Adrenal gland (tissue), 9 donors: ENCODE measurements at regions not wholly inside any gene's neighbourhood (a gene's known extent, or its start where the extent isn't known, plus 50 kb on each side); places are given as distances from the start of the nearest gene placed in this dataset.
A peak's percentile ranks its signal among the peaks of the same experiment; 100 is the strongest.

ENCODE experiments used
- DNase-seq, 7 donors: peaks; one replicate each; pipeline ENCODE4 v3.0.0-alpha.2; 2019 to 2020
- H3K27ac ChIP-seq, 5 donors: fragments of 200-600 bp; sonication (generic) in 4 of 5; 1 replicate in 3 of 5; 2 replicates in 2 of 5; pipeline versions ENCODE4 v1.5.1 to v1.8.0; 2016 to 2020; ENCODE audit warnings: mild to moderate bottlenecking in 1 of 5
- H3K27me3 ChIP-seq: fragments of 200-600 bp; 2 replicates; pipeline ENCODE4 v1.8.0; 2021
- H3K36me3 ChIP-seq, 2 donors: fragments of 200-600 bp; replicated peaks in 1 of 2; 1 replicate in 1 of 2; 2 replicates in 1 of 2; pipeline versions ENCODE4 v1.5.1 to v1.8.0; 2018 to 2022
- H3K4me1 ChIP-seq, 2 donors: fragments of 200-600 bp; replicated peaks in 1 of 2; 1 replicate in 1 of 2; 2 replicates in 1 of 2; pipeline versions ENCODE4 v1.5.1 to v1.8.0; 2018 to 2021
- H3K4me3 ChIP-seq, 4 donors: fragments of 200-600 bp; sonication (generic) in 3 of 4; one replicate each; pipeline ENCODE4 v1.5.1; 2016 to 2018
- H3K9me3 ChIP-seq, 3 donors: fragments of 200-600 bp; sonication (generic) in 1 of 3; replicated peaks in 1 of 3; 1 replicate in 2 of 3; 2 replicates in 1 of 3; pipeline versions ENCODE4 v1.5.1 to v1.8.0; 2016 to 2021
- CTCF ChIP-seq, 6 experiments: fragments of 450-650 bp in 4 of 6; fragments of 200-600 bp in 2 of 6; sonication (generic) in 1 of 6; IDR thresholded peaks; 1 replicate in 5 of 6; 2 replicates in 1 of 6; pipeline versions ENCODE4 v1.5.1 to v1.8.0; 2016 to 2021; ENCODE audit warnings: antibody characterized with exemption in 6 of 6, mild to moderate bottlenecking in 2 of 6, moderate library complexity in 1 of 6
- POLR2A ChIP-seq, 2 donors: fragments of 450-650 bp; IDR thresholded peaks; one replicate each; pipeline ENCODE4 v1.6.1; 2017; ENCODE audit warnings: antibody characterized with exemption in 2 of 2, mild to moderate bottlenecking in 2 of 2, moderate library complexity in 1 of 2
- WGBS, 4 donors: extraction: QIAGEN DNeasy Blood & Tissue Kit in 2 of 4; methylation state at CpG; one replicate each; pipeline versions ENCODE4 v1.1.5 to v1.1.7; 2013 to 2017; 5-methylcytosine and 5-hydroxymethylcytosine counted together
- intact Hi-C, 2 donors: fragments of 100-400 bp; cut with DNase I; formaldehyde crosslinking; loops; one replicate each; pipeline versions ENCODE4 v1.14.1 to v1.15.0; 2022 to 2023
- donor health status: healthy with polysubstance abuse.
- donor health status: Bipolar disorder and iron deficiency.
- donor health status: DM: yes; HTN: yes; CAD: no.
- donor health status: DM: no; HTN: no; CAD: no.
- donor health status: DM: no; HTN: no; CAD: no.

DNA sequence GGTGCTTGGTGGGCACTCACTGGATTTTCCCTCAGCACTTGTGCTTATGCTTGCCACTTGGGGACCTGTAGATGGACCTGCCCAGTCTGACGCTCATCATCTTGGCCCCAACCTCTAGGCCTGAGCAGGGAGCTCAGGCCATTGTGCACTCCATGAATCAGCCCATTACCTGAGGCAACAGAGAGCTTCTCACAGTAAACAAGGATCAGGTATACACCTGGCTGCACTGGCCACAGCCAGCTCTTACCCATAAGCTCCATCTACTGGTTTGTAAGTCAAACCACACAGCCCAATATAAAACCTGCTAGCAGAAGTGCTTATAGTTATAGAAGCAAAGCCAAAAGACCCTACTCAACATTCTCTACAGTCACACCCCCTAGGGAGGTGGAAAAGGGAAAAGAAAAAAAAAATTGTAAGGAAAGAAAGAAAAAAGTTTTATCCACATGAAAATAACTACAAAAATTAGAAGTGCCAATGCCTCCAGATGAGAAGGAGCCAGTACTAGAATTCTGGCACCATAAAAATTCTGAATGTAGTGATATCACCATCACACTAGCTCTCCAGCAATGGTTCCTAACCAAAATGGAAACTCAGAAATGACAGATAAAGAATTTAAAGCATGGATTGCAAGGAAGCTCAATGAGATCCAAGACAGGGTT, 87.8 kb upstream of the CDH5 start:
- no peak overlapping the region for H3K4me3 ChIP-seq
- no peaks in the 10 kb centered on the region for H3K27me3 ChIP-seq
- intact Hi-C loops = loop anchor here in 1 of 2 donors (5.0 to 10.0 kb wide), 2 partner anchors 39 to 564 kb away; no protein-coding TSS in a partner anchor
- TF ChIP-seq CTCF (IDR thresholded peaks at IDR 0.05) (no peak), POLR2A (IDR thresholded peaks at IDR 0.05) (no peak)
- no peaks in the 10 kb centered on the region for H3K36me3 ChIP-seq
- no peak overlapping the region for H3K27ac ChIP-seq
- 78 to 100% (median 86%) methylated on average over 1 of the region's 1 CpG for WGBS, 4 donors
- peaks cover 0 to 5% (median 0%) of the 10 kb centered on the region in 3 donors for H3K9me3 ChIP-seq
- no peaks in the 10 kb centered on the region for H3K4me1 ChIP-seq
- DNase-seq = peak in 1 of 7 donors; percentile 15

DNA sequence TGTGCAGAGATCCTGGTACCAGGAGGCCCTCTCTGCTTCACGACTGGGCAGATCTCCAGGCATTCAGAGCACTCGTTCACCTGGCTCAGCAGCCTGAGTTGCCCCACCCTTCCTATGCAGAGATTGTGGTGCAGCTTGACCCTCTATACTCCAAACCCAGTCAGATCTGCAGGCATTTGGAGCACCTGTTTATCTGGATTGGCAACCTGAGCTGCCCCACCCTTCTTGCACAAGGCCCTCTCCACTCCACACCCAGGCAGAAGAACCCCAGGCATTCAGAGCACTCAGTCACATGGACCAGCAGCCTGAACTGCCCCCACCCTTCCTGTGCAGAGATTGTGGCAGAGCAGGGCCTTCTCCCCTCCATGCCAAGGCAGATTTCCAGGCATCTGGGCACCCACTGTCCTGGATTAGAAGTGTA, 88.4 kb upstream of the CDH5 start:
- no peaks in the 10 kb centered on the region for H3K36me3 ChIP-seq
- no peak overlapping the region for H3K4me3 ChIP-seq
- TF ChIP-seq POLR2A (IDR thresholded peaks at IDR 0.05) (no peak), CTCF (IDR thresholded peaks at IDR 0.05) (no peak)
- no peaks in the 10 kb centered on the region for H3K4me1 ChIP-seq
- WGBS, 4 donors = 73 to 85% (median 79%) methylated on average over 2 of the region's 2 CpGs
- no peak overlapping the region for H3K27ac ChIP-seq
- intact Hi-C loops = loop anchor here in 1 of 2 donors (5.0 to 10.0 kb wide), 2 partner anchors 39 to 563 kb away; no protein-coding TSS in a partner anchor
- H3K27me3 ChIP-seq = no peaks in the 10 kb centered on the region
- no peak for DNase-seq
- peaks cover 0 to 5% (median 0%) of the 10 kb centered on the region in 3 donors for H3K9me3 ChIP-seq

DNA sequence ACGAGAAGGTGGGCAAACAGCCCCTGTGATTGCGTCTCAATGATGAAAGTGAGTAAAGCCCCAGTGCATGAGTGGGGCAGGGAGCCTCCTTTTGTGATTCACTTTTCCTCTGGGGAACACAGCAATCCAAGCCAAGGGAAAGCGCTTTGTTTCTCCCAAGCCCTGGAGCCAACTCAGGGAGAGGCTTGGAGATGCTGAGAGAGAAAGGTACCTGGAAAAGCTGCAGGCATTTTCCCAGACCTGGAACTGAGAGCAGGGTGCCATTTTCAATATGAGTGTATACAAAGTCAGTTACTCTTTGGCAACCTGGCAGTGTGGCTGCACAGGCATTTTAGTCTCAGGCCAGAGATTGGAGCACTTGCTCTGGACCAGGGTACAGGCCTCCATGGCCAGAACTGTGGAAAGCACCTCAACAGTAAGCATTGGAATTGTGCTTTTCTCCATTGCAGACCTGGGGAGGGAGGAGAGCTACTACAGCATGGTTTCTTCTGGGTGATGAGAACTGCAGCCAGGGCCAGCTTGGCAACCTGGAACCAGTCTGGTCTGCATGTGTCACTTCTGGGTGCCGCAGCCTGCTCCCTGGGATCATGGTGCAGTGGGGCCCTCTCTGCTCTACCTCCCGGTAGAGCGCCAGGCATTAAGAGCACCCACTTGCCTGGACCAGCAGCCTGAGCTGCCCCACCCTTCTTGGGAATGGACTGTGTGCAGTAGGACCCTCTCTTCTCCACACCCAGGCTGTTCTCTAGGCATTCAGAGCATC, 89.0 kb upstream of the CDH5 start:
- DNase-seq = peak in 1 of 7 donors; percentile 25
- no peak overlapping the region for H3K4me3 ChIP-seq
- H3K27me3 ChIP-seq = no peaks in the 10 kb centered on the region
- no peak for TF ChIP-seq POLR2A (IDR thresholded peaks at IDR 0.05)
- no peak for TF ChIP-seq CTCF (IDR thresholded peaks at IDR 0.05)
- peaks cover 0 to 5% (median 0%) of the 10 kb centered on the region in 3 donors for H3K9me3 ChIP-seq
- no peaks in the 10 kb centered on the region for H3K4me1 ChIP-seq
- intact Hi-C loops = loop anchor here in 1 of 2 donors (5.0 to 10.0 kb wide), 2 partner anchors 40 to 563 kb away; no protein-coding TSS in a partner anchor
- no peaks in the 10 kb centered on the region for H3K36me3 ChIP-seq
- WGBS, 4 donors = 85 to 92% (median 85%) methylated on average over 6 of the region's 6 CpGs
- H3K27ac ChIP-seq = no peak overlapping the region

GRCh38 chr16:66275775-66276428, 90.6 kb upstream of the CDH5 start:
- WGBS, 4 donors = 33 to 39% (median 35%) methylated on average over 6 of the region's 6 CpGs
- DNase-seq = peak in 5 of 7 donors; percentile 21 to 72 (median 58)
- intact Hi-C loops = loop anchor here in 1 of 2 donors (5.0 to 10.0 kb wide), 2 partner anchors 41 to 561 kb away; no protein-coding TSS in a partner anchor

More at GRCh38 chr16:66275775-66276428, 90.6 kb upstream of the CDH5 start:
- no peaks in the 10 kb centered on the region for H3K36me3 ChIP-seq
- peaks cover 0 to 5% (median 0%) of the 10 kb centered on the region in 3 donors for H3K9me3 ChIP-seq
- TF ChIP-seq POLR2A (IDR thresholded peaks at IDR 0.05) (no peak), CTCF (IDR thresholded peaks at IDR 0.05) (peak; percentile 35 to 63 (median 56))
- no peak overlapping the region for H3K27ac ChIP-seq
- no peaks in the 10 kb centered on the region for H3K4me1 ChIP-seq
- no peak overlapping the region for H3K4me3 ChIP-seq
- no peaks in the 10 kb centered on the region for H3K27me3 ChIP-seq
